DMS79 (cell line): ENCODE measurements at regions not wholly inside any gene's neighbourhood (a gene's known extent, or its start where the extent isn't known, plus 50 kb on each side); places are given as distances from the start of the nearest gene placed in this dataset.

Experiments
- DNase-seq: peaks from one replicate; lab custom pipeline; 2025; lab: John Stamatoyannopoulos, UW

DNA sequence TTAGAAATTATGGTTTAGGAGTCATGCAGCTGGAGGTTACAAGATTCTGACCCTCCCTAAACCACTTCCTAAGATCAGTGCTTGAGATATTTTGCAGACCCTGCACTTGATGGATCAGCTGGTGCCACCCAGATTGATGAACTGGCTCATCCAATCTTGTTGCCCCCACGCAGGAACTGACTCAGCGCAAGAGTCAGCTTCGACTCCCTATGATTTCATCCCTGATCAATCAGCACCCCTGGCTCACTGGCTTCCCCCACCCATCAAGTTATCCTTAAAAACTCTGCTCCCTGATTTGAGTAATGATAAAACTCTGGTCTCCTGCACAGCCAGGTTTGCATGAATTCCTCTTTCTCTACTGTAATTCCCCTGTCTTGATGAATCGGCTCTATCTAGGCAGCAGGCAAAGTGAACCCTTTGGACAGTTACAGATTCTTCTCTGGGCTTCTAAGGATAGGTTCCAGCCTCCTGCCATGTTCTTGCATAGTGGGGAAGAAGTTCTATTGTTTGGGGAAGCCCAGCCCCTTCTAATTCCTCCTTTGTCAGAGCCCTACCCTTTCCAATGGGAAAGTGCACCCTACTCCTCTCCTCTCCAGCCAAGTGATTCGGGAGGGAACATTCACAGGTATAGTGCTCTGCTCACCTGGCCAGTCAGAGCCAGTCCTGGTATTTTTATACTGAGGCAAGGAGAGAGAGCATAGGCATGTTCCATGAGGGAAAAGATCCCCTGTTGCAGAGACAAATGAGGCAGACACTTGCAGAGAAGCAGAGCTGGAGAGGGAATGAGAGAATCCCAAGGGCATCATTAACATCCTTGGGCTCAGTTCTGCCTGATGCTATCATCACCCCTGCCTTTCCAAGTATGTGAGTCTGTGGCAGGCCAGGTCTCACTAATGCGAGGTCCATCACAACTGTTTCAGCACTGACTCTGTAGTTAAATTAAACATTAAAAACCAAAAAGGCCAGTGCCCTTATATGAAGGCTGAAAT lies 224.4 kb upstream of the GALNT17 start:
- no peak for DNase-seq

DNA sequence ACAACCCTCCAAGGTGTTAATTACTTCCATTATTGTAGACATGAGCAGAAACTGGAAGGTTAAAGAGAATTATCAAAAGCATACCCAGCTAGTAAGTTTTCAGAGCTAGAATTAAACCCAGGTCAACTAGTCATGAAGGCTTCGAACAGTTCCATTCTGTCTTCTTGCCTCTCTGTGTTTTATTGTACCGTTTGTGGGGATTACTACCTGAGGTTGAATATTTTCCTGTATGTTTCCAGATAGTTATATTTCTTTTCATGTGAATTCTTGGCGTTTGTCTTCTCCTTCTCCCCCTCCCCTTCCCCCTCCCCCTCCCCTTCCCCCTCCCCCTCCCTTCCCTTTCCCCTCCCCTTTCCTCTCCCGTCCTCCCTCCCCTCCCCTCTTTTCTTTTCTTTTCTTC lies 218.0 kb upstream of the GALNT17 start:
- DNase-seq = no peak

DNA sequence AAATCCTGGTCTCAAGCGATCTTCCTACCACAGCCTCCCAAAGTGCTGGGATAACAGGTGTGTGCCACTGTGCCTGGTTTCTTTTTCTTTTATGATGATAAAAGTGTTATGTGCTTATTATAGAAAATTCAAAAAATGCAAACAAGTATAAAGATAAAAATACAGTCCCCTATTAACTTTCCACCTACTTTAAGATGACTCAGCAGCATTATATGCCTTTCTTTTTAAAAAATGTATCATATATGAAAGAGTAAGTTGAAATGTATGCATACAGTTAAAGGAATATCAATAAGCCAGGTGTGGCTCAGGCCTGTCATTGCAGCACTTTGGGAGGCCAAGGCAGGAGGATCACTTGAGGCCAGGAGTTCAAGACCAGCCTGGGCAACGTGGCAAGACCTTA lies 216.9 kb upstream of the GALNT17 start:
- DNase-seq = no peak

DNA sequence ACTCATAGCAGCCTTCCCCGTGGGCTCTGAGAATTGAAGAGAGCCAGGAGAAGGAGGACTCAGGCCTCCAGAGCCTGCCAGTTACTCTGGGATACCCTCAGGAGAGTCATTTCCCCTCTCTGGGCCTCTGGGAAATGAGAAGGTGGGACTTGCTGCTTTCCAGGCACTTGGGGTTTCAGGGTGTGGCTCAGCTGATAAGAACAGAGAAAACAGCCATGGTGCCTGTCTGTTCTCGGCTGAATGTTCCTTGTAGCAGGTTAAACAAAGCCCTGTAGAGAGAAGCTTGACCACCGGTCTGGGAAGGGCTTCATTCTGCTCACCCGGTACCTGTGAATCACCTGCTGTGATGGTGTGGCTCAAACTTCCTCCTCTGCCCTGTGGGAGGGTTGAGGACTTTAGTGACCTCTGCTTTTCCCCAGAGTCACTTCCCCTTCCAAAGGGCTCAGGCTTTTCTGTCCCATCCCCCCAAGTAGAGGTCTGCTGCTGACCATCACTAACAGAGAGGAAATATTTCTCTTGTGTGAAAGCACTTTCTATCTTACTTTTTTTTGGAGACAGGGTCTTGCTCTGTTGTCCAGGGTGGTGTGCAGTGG lies 212.4 kb upstream of the GALNT17 start:
- no peak for DNase-seq

DNA sequence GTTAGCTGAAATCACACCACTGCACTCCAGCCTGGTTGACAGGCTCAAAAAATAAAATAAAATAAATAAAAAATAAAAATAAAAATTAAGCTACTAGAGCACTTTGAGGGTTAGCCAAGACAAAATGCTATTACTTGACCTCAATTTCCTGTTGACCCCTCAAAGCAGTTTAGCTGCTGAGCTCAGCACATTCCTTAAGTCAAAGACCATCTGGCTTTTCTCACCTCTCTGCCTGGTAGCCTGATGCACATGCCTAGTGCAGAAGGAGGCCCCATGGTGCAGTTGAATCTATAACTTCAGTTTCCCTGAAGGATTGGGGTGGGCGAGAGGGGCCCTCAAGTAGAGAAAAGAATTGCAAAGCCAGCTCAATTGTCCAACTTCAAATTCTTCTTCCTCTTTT lies 211.1 kb upstream of the GALNT17 start:
- no peak for DNase-seq

DNA sequence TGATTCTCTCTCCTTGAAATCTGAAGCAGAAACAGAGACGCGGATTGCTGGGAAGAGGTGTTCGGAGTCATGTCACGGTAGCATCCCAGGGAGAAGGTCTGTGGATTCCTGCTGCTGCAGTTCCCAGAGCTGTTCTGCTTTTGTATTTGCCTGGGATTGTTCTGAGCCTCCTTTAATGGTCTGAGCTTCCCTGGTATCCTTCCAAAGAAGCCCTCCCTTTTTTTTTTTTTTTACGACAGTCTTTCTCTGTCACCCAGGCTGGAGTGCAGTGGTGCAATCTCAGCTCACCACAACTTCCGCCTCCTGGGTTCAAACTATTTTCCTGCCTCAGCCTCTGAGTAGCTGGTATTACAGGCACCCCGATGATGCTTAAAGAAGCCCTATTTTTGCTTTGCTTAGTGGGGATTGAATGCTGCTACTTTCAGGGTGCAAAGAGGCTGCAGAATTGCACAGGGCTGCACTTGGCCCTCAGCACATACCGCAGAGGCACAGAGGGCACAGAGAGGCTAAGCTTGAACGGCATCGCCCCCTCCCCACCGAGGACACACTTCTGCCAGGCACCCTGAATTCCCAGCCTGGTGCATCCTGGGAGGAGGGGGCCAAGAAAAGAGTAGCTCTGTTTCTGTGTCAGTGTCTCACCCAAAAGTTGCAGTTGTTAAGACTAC lies 208.6 kb upstream of the GALNT17 start:
- no peak for DNase-seq

DNA sequence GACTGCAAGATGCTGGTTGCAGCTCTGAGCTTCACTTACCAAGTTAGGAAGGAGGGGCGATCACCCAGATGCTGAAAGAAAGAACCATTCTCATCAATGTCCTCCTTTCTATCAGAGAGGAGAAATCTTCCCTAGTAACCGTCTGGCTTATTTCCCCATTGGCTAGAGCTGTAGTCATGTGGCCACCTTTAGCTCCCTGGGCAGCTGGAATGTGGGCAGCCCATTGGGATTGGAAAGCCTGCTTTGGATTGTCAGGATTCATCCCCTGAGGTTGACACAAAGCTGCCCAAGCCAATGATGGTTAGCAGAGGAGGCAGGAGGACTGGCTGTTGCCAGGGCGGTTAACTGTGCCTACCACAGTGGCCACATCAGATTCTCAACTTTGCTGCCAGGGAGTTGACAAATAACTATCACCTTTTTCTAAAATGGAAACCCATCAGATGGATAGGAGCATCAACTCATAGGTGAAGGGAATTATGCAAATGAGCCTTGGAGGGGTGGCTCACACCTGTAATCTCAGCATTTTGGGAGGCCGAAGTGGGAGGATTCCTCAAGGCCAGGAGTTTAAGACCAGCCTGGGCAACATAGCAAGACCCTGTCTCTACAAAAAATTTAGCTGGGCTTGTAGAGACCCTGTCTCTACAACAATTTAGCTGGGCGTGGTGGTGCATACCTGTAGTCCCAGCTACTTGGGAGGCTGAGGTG lies 206.4 kb upstream of the GALNT17 start:
- no peak for DNase-seq

DNA sequence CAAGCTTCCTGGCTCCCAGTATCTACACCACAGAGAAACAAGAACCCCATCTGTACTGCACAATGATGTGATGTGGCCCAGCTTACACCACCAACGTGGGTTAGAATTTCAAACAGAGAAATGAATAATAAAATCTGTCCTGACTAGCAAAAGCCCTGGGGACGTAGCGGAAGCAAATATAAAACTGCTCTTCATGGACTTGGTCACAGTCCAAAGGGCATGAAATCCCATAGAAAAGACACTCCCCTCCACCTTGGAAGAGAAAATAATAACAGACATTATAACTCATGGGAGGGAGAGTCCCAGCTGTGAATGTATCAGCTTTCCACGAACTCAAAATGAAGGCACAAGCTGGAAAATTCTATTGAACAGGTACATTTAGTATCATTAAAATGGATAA lies 205.3 kb upstream of the GALNT17 start:
- no peak for DNase-seq

DNA sequence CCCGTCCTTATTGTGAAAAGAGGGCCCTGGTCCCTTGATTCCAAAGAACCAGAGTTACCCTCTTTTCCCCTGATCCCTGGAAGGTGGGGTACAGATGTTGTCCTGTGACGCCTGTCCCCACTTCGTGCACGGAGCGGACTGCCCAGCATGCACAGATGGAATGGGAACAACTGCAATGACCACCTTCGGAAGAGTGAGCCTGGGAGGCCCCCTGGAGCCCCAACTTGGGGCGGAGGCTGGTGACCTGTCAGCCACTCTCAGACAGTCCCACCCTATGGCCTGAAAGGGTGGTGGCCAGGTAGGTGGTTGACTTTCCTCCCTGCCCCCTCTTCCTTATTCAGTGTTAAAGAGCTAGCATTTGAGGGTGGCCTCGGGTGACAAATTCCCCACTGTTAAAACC lies 196.6 kb upstream of the GALNT17 start:
- no peak for DNase-seq

DNA sequence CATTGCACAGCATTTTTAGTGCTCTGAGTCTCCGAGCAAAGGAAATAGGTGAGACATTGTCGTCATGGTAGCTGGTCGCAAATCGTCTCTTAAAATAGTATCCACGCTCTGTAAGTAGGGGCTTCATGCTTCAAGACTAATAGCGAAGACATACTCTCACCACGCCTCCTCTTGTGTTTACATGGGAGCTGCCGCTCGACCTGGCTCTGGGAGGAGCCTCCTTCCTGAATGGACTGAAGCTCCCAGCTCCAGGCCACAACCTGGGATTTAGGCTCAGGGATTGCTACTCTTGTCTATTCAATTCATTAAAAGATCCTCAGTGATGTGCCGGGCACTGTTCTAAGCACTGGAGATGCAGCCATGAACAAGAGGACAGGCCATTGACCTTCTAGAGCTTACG lies 196.1 kb upstream of the GALNT17 start:
- DNase-seq = no peak

DNA sequence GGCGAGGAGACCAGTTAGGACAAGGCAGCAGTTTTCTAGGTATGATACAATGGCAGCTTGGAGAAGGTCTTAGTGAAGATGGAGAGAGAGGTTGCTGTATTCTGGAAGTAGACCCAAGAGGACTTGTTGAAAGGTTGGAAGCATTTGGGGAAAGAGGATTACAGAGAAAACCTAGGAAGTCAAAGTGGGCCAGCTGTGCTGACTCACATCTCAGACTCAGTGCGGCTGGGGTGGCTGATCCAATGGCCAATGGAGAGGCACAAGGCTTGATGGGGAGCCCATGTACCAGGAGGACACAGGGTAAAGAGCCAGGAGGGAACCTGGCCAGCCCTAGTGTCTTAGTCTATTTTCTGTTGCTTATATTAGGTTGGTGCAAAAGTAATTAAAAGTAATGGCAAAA lies 194.5 kb upstream of the GALNT17 start:
- no peak for DNase-seq

DNA sequence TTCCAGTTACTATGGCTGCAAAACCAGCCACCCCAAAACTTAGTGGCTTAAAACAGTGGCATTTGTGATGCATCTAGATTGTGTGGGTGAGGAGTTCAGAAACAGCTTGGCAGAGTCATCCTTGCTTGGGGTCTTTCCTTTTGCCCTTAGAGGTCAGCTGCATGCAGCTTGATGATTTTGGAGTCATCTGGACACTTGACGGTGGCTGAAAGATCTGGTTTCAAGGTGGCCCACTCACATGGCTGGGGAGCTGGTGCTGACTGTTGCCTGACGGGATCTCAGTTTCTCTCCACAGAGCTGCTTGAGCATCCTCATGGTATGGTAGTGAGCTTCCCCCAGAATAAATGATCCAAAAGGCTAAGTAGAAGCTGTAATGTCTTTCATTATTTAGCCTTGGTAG lies 191.3 kb upstream of the GALNT17 start:
- no peak for DNase-seq

DNA sequence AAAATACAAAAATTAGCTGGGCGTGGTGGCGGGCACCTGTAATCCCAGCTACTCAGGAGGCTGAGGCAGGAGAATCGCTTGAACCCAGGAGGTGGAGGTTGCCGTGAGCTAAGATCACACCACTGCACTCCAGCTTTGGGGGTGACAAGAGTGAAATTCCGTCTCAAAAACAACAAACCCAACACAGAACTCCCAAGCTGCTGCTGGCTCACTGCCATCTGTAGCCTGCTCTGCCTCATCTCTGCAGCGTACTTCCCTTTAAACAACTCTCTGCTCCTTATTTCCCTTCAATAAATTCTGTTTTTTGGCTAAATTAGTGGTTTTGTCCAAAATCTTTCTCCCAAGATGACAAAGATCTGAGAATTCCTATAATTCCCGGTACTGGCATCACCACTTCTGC lies 189.2 kb upstream of the GALNT17 start:
- DNase-seq = no peak

DNA sequence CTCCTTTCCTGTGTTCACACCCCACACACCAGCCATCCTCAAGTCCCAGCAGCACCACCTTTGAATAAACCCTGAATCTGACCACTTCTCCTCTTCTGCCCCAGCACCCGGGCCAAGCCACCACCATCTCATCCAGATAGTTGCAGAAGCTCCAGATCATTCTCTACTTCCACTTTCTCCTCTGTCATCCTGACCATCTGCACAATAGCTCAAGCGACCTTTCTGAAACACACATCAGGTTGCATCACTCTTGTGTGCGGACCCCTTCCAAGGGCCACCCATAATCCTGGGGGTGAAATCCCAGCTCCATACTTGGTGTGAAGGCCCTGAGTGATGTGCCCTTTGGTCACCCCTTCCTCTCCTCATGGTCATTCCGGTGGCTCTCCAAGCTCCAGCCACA lies 187.4 kb upstream of the GALNT17 start:
- DNase-seq = no peak

DNA sequence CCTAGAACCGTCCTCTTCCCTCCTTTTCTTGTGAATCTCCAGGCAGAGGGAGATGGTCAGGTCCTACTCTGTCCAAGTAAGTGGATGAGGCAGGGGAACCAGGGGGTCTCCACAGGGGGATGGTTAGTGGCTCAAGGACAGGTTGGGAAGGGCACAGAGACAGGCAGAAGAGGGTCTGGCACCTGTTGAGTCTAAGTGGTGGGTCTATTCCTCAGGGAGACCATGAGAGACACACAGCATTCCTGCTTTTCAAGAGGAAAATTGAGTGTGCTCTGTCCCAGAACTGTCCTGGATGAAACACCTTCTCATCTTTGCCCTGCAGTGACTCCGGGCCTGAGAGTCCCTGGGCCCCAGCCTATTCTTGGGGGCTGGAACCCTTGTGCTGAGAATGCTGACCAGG lies 184.8 kb upstream of the GALNT17 start:
- no peak for DNase-seq

DNA sequence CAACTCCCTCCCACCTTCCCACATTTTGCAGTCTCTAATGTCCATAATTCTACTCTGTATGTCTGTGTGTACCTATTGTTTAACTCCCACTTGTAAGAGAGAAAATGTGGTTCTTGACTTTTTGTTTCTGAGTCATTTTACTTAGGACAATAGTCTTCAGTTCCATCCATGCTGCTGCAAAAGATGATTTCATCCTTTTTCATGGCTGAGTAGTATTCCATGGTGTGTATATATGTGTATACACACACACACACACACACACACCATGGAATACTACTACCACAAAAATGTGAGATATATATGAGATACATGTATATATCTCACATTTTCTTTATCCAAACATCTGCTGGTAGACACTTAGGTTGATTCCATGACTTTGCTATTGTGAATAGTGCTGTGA lies 182.1 kb upstream of the GALNT17 start:
- DNase-seq = no peak

DNA sequence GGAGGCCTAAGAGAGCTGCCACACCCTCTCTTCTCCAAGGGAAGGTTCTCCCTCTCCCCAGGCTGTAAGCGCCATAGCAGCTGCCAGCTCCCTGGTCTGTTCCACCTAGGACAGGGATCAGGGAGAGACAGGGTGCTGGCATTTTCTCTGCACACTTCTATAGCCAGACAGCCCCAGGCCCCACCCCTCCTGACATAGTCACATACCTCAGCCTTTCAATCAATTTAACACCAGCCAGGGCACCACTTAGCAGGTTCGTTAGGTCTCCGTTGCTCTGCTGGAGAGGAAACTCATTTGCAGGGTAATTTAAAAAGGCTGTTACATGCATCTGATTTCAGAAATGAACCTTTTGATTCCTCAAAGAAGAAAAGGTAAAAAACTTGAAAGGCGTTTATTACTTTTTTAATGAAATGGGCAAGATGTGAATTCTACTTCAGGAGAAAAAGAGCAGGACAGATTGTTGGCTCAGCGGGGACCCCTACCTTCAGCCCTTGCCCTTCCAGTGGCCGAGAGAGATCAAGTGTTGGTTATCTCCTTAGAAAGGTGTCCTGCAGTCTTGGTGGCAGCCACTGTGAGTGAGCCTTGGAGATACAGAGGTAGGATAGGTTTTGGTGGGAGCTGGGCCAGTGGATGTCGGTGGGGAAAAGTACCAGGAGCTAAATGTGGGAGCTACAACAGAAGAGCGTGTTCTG lies 180.5 kb upstream of the GALNT17 start:
- DNase-seq = no peak

DNA sequence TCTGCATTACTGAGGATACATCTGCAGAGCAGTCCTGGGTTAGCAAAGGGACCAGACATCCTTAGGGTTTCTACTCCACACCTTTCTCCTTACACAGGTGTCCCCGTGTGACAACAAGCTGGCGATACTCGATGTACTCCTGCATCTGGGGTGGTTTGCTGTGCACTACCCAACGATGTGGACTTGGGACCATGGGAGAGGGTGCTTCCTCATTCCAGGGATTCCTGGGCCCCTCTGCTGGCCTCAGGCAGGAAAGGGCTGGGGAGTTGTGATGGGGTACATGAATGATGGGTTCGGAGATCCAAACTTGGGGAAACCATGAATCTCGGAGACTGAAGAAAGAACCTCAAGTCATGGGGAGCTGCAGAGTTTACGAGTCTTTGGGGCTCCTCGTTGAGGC lies 179.6 kb upstream of the GALNT17 start:
- DNase-seq = no peak

DNA sequence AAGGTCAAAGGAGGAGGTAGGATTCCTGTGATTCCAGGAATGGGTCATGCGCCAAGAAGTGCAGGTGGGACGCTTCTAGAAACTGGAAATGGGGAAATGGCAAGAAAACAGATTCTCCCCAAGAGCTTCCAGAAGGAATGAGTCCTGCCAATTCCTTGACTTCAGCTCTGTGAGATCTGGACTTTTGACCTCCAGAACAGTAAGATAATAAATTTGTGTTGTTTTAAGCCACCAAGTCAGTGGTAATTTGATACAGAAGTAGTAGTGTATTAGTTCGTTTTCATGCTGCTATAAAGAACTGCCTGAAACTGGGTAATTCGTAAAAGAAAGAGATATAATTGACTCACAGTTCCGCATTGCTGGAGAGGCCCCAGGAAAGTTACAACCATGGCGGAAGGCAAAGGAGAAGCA lies 178.6 kb upstream of the GALNT17 start:
- DNase-seq = no peak

DNA sequence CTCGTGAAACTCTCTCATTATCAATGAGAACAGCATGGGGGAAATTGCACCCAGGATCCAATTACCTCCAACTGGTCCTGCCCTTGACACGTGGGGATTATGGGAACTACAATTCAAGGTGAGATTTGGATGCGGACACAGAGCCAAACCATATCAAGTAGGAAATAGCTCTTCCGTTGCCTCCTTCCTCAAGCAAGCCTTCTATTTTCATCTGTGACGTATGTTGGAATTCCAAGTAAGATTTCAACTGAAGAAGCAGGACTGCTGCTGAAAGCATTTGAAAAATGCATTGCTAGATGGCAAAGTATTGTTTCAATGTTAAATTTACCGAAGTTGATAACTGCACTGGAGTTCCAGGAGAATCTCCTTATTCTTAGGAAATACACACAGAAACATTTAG lies 178.1 kb upstream of the GALNT17 start:
- no peak for DNase-seq

DNA sequence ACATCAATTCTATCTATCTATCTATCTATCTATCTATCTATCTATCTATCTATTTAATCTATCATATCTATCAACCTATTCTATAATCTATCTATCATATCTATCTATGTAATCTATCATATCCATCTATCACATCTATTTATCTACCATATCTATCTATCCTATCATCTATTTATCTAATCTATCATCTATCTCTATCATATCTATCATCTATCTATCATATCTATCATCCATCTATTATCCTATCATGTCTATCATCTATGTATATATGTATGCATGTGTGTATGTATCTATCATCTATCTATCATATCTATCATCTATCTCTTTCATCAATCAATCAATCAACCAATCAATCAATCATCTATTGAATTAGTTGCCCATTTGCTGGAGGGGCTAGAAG lies 159.3 kb upstream of the GALNT17 start:
- no peak for DNase-seq

DNA sequence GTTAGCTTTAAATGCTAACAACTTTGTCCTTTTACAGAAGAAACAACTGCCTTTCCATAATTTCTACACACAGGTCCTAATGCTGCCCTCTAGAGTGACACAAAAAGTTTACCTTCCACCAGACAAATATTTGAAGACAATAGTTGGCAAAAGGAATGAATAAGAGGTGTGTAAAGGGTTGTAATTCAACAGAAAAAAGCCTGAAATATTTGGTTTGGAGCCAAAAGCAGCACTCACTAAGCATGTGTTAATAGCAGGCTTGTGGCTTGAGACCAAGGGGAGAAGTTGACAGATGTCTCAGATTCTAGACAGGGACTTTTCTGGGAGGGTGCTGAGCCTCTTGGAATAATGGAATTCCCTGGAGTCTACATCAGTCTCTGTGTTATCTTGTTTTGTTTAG lies 156.2 kb upstream of the GALNT17 start:
- no peak for DNase-seq
